HG03354 (cell line): ENCODE measurements at regions not wholly inside any gene's neighbourhood (a gene's known extent, or its start where the extent isn't known, plus 50 kb on each side); places are given as distances from the start of the nearest gene placed in this dataset.

Experiments used
- ATAC-seq: cut with Tn5 transposase; IDR thresholded peaks from one replicate; pipeline ENCODE4 v1.9.1; 2021; ENCODE audit warnings: mild to moderate bottlenecking; ENCODE audit not compliant: unreplicated experiment, poor library complexity, severe bottlenecking

- no peak for ATAC-seq
Measured at GRCh38 chr4:145351162-145351561, 130.5 kb upstream of the SMAD1 start.

DNA sequence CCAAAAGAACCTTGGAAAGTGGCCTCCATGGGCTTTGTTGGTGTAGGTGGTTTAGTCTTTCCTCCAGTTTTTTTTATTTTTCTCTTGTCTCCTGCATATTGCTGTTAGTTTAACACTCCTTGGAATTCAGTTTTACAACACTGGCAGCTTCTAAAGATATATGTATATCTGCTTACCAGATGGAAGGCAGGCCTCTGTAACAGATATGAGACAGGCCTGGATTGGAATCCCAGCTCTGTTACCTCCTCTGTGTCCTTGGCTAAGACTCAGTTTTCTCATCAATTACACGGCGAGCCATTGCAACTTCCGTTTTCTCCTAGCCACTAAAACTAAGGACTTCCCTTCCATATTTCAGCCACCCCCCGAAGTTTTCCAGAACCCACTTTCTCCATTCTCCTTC lies 133.4 kb upstream of the SMAD1 start:
- no peak for ATAC-seq

DNA sequence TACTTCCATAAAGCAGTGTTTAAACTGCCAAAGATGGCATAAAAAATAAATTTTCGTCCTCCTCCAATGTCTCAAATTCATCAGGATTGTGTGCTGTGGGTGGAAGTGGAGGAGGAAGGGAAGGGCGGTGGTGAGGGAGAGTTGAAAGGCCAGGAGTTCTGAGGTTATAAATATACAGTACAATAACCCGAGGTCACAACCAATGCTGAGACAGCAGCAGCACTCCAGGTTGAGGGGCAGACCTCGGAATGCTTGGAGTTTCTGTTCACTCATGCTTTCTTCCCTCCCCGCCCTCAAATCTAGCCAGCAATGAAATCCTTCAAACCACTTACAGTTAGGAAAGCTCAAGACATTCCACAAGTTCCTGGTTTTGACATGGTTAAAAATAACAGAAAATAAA lies 134.0 kb upstream of the SMAD1 start:
- ATAC-seq: no peak

- ATAC-seq: no peak
Measured at GRCh38 chr4:145346081-145346480, 135.6 kb upstream of the SMAD1 start.

DNA sequence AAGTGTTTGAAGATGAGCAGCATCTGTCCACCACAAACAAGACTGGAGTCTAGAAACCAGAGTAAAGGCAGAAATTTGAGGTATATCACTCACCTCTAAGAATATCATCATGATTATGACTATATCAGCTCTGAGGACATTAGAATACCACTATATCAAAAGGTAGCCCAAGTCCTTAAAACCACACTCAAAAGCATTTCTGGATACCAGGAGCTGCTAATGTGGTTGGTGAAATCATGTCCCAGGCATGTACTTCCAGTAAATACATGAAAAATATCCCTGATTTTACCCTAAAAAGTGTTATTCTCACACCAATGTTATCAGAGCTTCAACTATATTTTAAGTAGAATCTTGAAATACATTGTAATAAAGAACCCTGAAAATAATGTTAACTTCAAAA lies 136.3 kb upstream of the SMAD1 start:
- no peak for ATAC-seq

DNA sequence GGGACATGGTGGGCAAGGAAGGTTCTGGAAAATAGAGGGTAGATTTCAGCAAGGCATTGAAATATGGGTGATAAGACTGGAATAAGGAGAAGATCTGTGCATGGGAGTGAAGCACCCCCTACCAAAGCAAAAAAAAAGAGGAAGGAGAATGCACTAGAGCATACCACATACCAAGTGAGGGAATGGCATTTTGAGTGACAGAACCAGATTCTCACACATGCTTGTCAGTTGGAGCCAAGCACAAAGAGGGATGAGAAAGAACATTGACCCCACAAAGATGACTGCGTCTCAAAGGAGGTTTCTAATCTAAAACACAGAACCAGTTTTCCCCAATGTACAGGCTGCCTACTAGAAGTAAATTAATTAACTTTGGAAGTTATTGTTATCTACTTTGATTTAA lies 140.3 kb upstream of the SMAD1 start:
- ATAC-seq: no peak

DNA sequence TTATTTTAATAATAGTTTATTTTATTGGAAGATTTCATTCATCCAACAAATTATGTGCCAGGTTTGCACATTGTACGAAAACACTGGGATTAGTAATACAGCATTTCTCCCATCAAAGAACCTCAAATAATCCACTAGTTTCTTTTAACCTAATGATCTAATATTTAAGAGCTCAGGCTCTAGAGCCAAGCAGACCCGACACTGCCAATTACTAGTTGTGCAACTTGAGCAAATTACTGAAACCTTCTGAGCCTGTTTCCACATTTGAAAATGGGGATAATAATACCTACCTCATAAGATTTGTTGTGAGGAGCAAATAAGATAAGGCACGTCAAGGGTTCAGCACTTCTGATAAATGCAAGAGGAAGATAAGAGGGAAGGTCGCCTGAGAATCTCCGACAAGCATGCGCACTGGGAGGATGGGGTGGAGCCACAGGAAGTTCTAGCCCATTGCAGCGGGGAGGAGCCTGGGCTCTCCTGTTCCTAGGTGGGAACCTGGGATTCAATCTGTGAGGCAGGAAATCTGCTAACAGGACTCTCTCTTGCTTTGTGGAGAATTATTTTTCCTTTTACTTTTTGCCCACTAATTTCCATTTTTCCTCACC lies 141.5 kb upstream of the SMAD1 start:
- ATAC-seq: no peak

DNA sequence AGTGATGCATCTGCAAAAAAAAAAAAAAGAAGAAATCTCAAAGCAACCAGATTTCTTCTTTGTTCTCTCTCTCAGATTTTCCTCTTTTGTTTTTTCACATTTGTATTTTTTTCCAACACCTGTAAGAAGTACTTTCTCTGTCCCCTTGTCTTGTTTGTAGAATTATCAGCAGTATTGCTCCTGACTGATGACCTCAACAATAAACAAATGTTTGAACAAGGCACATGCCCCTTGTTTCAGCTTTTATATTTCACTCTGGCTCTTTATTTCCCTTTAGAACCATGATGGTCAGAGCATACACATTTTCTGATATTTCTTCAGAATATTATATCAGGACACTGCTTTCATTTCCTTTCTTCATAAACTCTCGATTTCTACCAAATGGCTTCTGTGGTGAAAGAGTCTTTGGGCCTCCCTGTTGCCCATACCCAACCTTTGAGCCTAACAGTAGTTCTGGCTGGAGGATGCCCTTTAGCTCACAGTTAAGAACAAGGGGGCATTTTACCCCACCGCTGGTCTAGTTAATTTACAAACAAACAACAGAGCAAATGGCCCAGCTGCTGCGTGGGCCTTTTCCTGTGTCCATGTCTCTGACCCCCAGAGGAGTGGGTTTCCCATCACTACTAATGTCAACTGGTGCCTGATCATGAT lies 142.5 kb upstream of the SMAD1 start:
- no peak for ATAC-seq

DNA sequence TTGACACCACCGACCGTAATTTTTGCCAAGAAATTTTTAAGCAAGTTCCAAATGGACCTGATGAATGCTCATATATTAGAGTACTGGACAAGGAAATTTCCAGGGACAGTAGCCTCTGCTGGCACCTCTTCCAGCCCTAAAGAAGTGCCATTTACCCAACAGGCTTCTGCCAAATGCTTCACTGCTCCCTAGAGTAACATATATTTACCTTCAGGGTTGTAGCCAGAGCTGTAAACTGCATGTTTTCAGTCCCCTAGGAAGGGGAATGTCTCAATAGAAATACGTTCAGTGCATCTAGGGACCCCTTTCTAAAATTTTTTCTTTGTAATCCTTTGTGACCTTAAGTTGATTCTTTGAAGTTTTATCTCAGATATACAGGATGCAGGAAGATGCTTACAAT lies 143.1 kb upstream of the SMAD1 start:
- ATAC-seq: no peak

DNA sequence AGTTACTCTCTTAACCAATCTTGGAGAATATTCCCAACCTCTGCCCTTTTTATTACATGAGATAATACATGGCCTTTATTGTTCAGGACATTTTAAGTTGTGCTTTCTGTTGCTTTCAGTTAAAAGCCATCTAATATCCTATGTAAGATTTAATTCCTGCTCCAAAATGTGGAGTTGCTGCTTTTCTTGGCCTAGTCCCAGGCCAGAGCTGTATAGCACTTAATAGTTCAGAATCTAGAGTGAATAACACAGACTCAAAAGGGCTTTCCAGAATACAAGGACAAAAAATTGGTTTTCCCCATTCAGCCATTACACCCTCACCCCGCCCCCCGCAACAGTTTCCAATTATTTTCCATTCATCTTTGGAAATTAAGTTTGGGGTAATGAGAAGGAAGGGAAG lies 144.3 kb upstream of the SMAD1 start:
- ATAC-seq: no peak

DNA sequence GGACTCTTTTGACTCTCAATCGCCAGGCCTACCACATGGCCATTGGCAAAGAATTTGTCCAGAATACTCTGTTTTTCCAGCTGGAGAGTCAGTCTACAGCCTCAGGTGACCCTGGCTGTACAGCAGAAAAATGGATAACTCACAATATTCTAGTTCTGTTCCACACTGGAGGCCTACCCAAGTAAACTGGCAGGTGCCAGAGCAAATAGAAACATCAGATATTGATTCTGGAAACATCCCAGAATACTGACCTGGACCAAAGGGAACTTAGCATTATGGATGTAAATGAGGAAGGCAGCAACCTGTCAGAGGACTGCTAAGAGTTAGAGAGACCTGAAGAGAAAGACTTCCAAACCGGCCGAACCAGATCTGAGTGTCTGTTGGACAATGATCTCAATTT lies 147.9 kb upstream of the SMAD1 start:
- no peak for ATAC-seq

GRCh38 chr4:145326491-145326890 lies 146.1 kb upstream of the OTUD4 start:
- ATAC-seq: no peak

DNA sequence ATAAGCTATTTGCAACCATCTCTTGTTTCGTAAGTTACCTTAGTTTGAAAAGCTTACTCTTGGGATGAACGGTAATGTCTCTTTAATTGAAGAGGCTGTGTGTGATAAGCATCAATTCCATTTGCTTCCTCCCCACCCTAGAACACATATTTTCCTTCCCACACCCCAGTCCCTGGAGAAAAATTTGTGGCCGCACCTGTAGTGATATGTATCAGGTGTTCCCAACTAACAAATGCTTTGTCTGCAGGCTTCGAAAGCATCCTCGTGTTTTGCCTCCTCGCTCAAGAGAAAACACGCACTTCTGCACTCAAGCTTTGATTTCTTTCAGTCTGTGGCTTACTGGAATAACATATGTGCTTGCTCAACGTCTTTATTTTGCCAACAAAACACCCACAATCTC lies 143.8 kb upstream of the OTUD4 start:
- no peak for ATAC-seq

- ATAC-seq: no peak
Measured at GRCh38 chr4:145320294-145320693, 139.9 kb upstream of the OTUD4 start.

DNA sequence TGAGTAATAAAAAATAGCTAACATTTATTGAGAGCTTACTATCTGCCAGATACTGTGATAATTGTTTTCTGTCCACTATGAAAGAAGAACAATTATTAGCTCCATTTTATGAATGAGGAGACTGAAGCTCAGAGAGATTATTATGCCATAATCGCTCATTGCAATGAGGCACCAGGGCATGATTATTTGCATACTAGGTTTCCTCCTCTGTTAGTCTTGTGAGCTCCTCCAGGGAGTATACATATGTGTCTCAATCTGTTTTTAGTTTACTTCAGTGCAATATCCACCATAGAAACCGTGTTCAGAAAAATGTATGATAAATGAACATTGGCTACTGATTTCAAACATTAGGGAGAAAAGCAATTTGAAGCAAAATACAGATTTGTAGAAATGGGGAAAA lies 139.4 kb upstream of the OTUD4 start:
- no peak for ATAC-seq

DNA sequence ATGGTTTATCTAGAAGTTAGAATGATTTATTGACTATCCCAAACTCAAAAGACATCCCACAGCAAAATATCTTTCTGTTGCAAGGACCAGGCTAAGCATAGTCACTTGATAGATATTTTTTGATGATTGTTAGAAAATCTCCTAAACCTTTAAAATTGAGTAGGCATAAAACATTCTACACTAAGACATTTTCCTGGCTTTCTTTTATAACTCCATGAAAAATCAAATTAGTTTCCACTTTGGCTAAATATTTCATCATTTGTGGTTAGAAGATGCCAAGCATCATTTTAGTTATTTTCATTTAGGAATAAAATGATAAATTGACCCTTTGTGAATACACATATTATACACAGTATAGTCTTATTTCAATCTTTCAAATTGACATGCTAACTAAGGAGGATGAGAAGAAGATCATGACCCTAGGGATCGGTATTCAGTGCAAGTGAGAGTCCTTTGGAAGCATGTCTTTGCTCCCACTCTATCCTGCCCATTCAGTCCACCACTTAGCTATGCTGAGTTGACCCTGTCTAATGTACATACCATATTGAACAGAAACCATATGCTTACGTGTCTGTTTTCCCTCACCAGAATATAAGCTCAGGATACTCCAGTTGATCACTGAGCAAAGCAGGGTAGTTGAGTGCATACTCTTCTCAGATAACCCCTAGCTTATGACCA lies 136.6 kb upstream of the OTUD4 start:
- no peak for ATAC-seq

DNA sequence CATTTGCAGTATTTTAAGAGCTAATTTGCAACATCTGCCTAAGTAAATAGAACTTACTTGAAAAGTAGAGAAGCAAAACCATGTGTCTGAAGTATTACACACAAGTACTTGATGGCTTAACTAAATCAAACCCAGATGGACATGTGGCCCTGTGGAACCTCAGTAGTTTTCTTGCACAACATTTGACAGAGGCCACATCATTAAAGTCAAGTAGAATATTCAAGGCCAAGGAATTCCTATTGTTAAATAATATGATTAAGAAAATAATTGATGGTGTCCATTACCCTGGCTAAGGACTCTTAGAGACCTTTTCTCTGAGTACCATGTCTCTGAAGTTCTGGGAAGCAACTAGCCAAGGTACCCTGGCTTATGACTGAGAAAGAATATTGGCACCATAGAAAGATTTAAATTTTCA lies 135.4 kb upstream of the OTUD4 start:
- no peak for ATAC-seq

DNA sequence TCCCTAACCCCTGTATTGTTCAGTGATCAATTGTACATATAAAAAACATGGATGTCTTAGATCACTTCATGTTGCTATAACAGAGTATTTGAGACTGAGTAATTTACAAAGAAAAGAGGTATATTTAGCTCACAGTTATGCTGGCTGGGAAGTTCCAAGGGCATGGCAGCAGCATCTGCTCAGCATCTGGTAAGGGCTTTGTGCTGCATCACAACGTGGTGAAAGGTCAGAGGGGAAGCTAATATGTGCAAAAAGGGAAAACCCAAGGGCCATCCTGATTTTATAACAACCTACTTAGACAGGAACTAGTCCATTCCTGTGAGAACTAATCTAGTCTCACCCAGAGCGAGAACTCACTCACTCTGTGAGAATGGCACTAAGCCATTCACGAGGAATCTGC lies 128.2 kb upstream of the OTUD4 start:
- no peak for ATAC-seq

DNA sequence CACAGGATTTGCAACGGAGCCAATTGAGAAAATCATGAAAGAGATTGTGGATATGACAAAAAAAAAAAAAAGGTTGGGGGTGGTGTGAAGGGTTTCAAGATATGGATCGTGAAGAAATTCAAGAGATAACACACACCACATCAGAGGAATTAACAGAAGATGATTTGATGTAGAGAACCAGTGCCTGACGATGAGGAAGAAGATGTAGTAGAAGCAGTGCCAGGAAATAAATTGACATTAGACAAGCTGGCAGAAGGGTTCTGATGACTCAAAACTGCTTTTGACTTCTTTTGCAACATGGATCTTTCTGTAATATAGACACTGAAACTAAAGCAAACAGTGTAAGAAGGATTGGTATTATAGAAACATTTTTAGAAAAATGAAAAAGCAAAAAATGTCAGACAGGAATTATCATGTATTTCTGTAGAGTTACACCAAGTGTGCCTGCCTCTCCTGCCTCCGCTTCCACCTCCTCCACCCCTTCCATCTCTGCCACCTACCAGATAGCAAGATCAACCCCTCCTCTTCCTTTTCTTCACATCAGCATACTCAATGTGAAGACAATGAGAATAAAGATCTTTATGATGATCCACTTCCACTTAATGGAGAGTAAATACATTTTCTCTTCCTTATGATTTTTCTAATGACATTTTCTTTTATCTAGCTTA lies 127.5 kb upstream of the OTUD4 start:
- ATAC-seq: no peak

DNA sequence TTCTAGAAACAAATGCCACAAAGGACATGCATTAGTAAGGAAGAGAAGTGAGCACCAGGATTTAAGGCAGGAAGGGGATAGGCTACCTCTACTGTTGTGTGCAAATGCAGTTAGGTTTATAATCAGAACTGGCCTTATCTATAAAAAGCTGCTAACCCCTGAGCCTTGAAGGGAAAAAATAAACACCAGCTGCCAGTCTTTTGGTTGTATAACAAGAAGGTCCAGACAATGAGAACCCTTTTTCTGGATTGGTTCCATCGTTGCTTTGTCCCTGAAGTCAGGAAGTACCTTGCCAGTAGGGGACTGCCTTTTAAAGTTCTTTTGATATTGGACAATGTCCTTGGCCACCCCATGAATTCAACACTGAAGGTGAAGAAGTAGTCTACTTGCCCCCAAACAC lies 126.7 kb upstream of the OTUD4 start:
- no peak for ATAC-seq

GRCh38 chr4:145302725-145303124 lies 122.3 kb upstream of the OTUD4 start:
- no peak for ATAC-seq
